Liver (tissue), 8 donors: ENCODE measurements at regions not wholly inside any gene's neighbourhood (a gene's known extent, or its start where the extent isn't known, plus 50 kb on each side); places are given as distances from the start of the nearest gene placed in this dataset.

Source experiments
- DNase-seq: peaks from one replicate; pipeline ENCODE4 v3.0.0-alpha.2; 2017; ENCODE audit warnings: low spot score
- H3K27ac ChIP-seq, 2 donors: one replicate each; pipeline ENCODE4 v1.7.0; 2013; ENCODE audit warnings: inconsistent platforms in 2 of 2, low read length in 2 of 2, control low read depth in 1 of 2, low read depth in 1 of 2, mild to moderate bottlenecking in 1 of 2
- H3K27me3 ChIP-seq, 4 donors: one replicate each; pipeline versions ENCODE4 v1.6.1 to v1.7.0; 2013; ENCODE audit warnings: low read length in 3 of 4, inconsistent platforms in 1 of 4, mild to moderate bottlenecking in 1 of 4, moderate library complexity in 1 of 4; ENCODE audit not compliant: control insufficient read depth in 4 of 4, insufficient read depth in 4 of 4
- H3K36me3 ChIP-seq, 4 donors: one replicate each; pipeline versions ENCODE4 v1.6.1 to v1.7.0; 2013; ENCODE audit warnings: low read length in 3 of 4, mild to moderate bottlenecking in 3 of 4, low read depth in 1 of 4, moderate library complexity in 1 of 4; ENCODE audit not compliant: control insufficient read depth in 4 of 4, insufficient read depth in 3 of 4
- H3K4me1 ChIP-seq, 4 donors: one replicate each; pipeline versions ENCODE4 v1.6.1 to v1.7.0; 2013; ENCODE audit warnings: low read length in 3 of 4, mild to moderate bottlenecking in 3 of 4, moderate library complexity in 1 of 4; ENCODE audit not compliant: control insufficient read depth in 4 of 4, insufficient read depth in 4 of 4
- H3K4me3 ChIP-seq, 3 donors: one replicate each; pipeline versions ENCODE4 v1.6.1 to v1.7.0; 2013; ENCODE audit warnings: low read length in 3 of 3, control low read depth in 1 of 3, low read depth in 1 of 3, mild to moderate bottlenecking in 1 of 3
- H3K9ac ChIP-seq, 2 donors: one replicate each; pipeline ENCODE4 v1.7.0; 2013; ENCODE audit warnings: low read length in 2 of 2, mild to moderate bottlenecking in 2 of 2, moderate library complexity in 2 of 2, control low read depth in 1 of 2, low read depth in 1 of 2
- H3K9me3 ChIP-seq, 4 donors: one replicate each; pipeline versions ENCODE4 v1.6.1 to v1.7.0; 2013; ENCODE audit warnings: low read length in 3 of 4; ENCODE audit not compliant: control insufficient read depth in 4 of 4
- ATF3 ChIP-seq: IDR thresholded peaks from 2 replicates; pipeline ENCODE4 v1.6.1; 2016; ENCODE audit warnings: antibody characterized with exemption
- CTCF ChIP-seq: fragments of 150-350 bp; IDR thresholded peaks from 2 replicates; pipeline ENCODE4 v1.5.1; 2017; ENCODE audit warnings: improper control_type of control experiment, low read depth, low read length; ENCODE audit not compliant: missing input control
- EGR1 ChIP-seq, 2 donors: IDR thresholded peaks; 2 replicates each; pipeline ENCODE4 v1.6.1; 2016 to 2018; ENCODE audit warnings: antibody characterized with exemption in 2 of 2, low read depth in 2 of 2
- FOXA1 ChIP-seq: IDR thresholded peaks from 2 replicates; pipeline ENCODE4 v1.6.1; 2016; ENCODE audit warnings: antibody characterized with exemption
- FOXA2 ChIP-seq: IDR thresholded peaks from 2 replicates; pipeline ENCODE4 v1.6.1; 2016; ENCODE audit warnings: antibody characterized with exemption
- GABPA ChIP-seq, 2 donors: IDR thresholded peaks in 1 of 2; conservative IDR thresholded peaks in 1 of 2; 2 replicates each; pipeline ENCODE4 v1.6.1; 2016; ENCODE audit warnings: antibody characterized with exemption in 2 of 2, mild to moderate bottlenecking in 1 of 2, moderate library complexity in 1 of 2
- HNF4A ChIP-seq, 2 donors: conservative IDR thresholded peaks; 2 replicates each; pipeline ENCODE4 v1.6.1; 2016; ENCODE audit warnings: antibody characterized with exemption in 2 of 2, mild to moderate bottlenecking in 2 of 2
- HNF4G ChIP-seq: IDR thresholded peaks from 2 replicates; pipeline ENCODE4 v1.6.1; 2016; ENCODE audit warnings: antibody characterized with exemption
- JUND ChIP-seq, 2 donors: IDR thresholded peaks; 2 replicates each; pipeline ENCODE4 v1.6.1; 2016; ENCODE audit warnings: antibody characterized with exemption in 2 of 2
- MAX ChIP-seq: IDR thresholded peaks from 2 replicates; pipeline ENCODE4 v1.6.1; 2016; ENCODE audit warnings: antibody characterized with exemption
- NR2F2 ChIP-seq: IDR thresholded peaks from 2 replicates; pipeline ENCODE4 v1.6.1; 2016; ENCODE audit warnings: antibody characterized with exemption
- RAD21 ChIP-seq, 2 donors: IDR thresholded peaks; 2 replicates each; pipeline ENCODE4 v1.6.1; 2016; ENCODE audit warnings: antibody characterized with exemption in 2 of 2, mild to moderate bottlenecking in 2 of 2
- REST ChIP-seq: IDR thresholded peaks from 2 replicates; pipeline ENCODE4 v1.6.1; 2016; ENCODE audit warnings: antibody characterized with exemption, mild to moderate bottlenecking
- RXRA ChIP-seq, 2 donors: IDR thresholded peaks; 2 replicates each; pipeline ENCODE4 v1.6.1; 2017 to 2018; ENCODE audit warnings: antibody characterized with exemption in 2 of 2, mild to moderate bottlenecking in 1 of 2
- YY1 ChIP-seq: IDR thresholded peaks from 2 replicates; pipeline ENCODE4 v1.6.1; 2016; ENCODE audit warnings: antibody characterized with exemption, mild to moderate bottlenecking
- WGBS: extraction: QIAGEN DNeasy Blood & Tissue Kit; methylation state at CpG from one replicate; pipeline ENCODE4 v1.1.7; 2013; 5-methylcytosine and 5-hydroxymethylcytosine counted together
- donor health status: healthy.
- donor health status: healthy.
- donor health status: healthy.
- donor health status: healthy.
- donor health status: healthy.

DNA sequence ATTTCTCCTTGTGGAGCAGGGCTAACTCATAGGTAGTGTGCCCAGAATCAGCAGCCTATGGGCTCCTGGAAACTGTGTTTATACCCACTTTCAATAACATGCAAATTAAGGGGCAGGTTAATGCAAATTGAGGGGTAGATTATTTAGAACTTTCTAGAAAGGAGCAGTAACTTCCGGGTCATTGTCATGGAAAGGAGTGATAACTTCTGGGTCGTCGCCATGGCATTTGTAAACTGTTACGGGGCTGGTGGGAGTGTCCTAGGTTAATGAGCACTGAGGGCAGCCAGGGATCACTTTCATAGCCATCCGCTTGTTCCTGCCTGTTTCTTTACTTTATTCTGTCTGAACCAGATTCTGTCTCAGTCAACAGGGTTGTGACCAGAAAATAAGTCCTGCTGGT lies 143.3 kb upstream of the RFLNA start:
- H3K36me3 ChIP-seq = no peaks in the 10 kb centered on the region
- no peaks in the 10 kb centered on the region for H3K27me3 ChIP-seq
- H3K27ac ChIP-seq = no peak overlapping the region
- TF ChIP-seq JUND (IDR thresholded peaks at IDR 0.05) (no peak), HNF4G (no peak), NR2F2 (no peak), ATF3 (no peak), REST (no peak), FOXA1 (no peak), EGR1 (IDR thresholded peaks at IDR 0.05; ENCODE audit: low read depth in 2 of 2) (no peak), HNF4A (conservative IDR thresholded peaks at IDR 0.05) (no peak), FOXA2 (no peak), CTCF (no peak)
- no peaks in the 10 kb centered on the region for H3K9me3 ChIP-seq
- no peaks in the 10 kb centered on the region for H3K4me1 ChIP-seq
- no peak overlapping the region for H3K4me3 ChIP-seq
- H3K9ac ChIP-seq = no peak overlapping the region
- WGBS = 58% methylated on average over 5 of the region's 5 CpGs
- DNase-seq = no peak

DNA sequence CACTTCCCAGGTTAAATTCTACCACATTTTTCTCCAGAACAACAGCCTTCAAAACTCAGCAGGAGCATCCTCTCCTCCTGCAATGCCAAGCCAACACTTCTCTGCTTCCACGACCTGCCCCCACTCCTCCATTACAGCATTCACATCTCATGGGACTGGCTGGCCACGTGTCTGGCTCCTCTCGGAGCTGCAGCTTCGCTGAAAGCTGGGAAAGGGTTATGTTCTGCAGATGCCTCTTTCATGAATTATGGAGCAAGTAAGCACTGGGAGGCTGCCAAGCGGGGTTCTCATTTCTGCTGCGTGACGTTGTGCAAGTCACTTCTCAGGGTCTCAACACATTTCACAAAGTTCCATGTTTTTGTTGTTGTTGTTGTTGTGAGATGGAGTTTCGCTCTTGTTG lies 142.2 kb upstream of the RFLNA start:
- H3K9ac ChIP-seq = no peak overlapping the region
- 85% methylated on average over 8 of the region's 8 CpGs for WGBS
- H3K4me1 ChIP-seq = no peaks in the 10 kb centered on the region
- TF ChIP-seq JUND (IDR thresholded peaks at IDR 0.05) (no peak), CTCF (no peak)
- H3K36me3 ChIP-seq = no peaks in the 10 kb centered on the region
- H3K9me3 ChIP-seq = no peaks in the 10 kb centered on the region
- no peak overlapping the region for H3K4me3 ChIP-seq
- no peaks in the 10 kb centered on the region for H3K27me3 ChIP-seq
- no peak overlapping the region for H3K27ac ChIP-seq
- DNase-seq = no peak

GRCh38 chr12:124153392-124153791 lies 141.5 kb upstream of the RFLNA start:
- Histone ChIP-seq H3K4me1 (no peaks in the 10 kb centered on the region), H3K36me3 (no peaks in the 10 kb centered on the region), H3K27ac (no peak overlapping the region), H3K9ac (no peak overlapping the region), H3K9me3 (no peaks in the 10 kb centered on the region), H3K27me3 (no peaks in the 10 kb centered on the region), H3K4me3 (no peak overlapping the region)
- TF ChIP-seq HNF4G = no peak
- no peak for TF ChIP-seq MAX
- no peak for TF ChIP-seq YY1
- no peak for TF ChIP-seq RXRA (IDR thresholded peaks at IDR 0.05)
- no peak for TF ChIP-seq JUND (IDR thresholded peaks at IDR 0.05)
- TF ChIP-seq HNF4A (conservative IDR thresholded peaks at IDR 0.05) = no peak
- TF ChIP-seq FOXA1 = no peak
- no peak for TF ChIP-seq ATF3
- TF ChIP-seq GABPA (IDR thresholded peaks at IDR 0.05 in 1 of 2, conservative IDR thresholded peaks at IDR 0.05 in 1 of 2) = no peak
- no peak for TF ChIP-seq RAD21 (IDR thresholded peaks at IDR 0.05)
- no peak for TF ChIP-seq FOXA2
- TF ChIP-seq NR2F2 = no peak
- no peak for DNase-seq
- 93% methylated on average over 2 of the region's 2 CpGs for whole genome bisulfite sequencing
